SK-N-SH (cell line): ENCODE measurements at regions not wholly inside any gene's neighbourhood (a gene's known extent, or its start where the extent isn't known, plus 50 kb on each side); places are given as distances from the start of the nearest gene placed in this dataset.

ENCODE experiments used
- FOXM1 ChIP-seq: IDR thresholded peaks from 2 replicates; pipeline ENCODE4 v1.4.0; 2012; ENCODE audit warnings: low read depth, mild to moderate bottlenecking
- MXI1 ChIP-seq: IDR thresholded peaks from 2 replicates; pipeline ENCODE4 v1.6.1; 2012; ENCODE audit warnings: mild to moderate bottlenecking, low read depth, low read length, improper control_type of control experiment
- RFX5 ChIP-seq: IDR thresholded peaks from 2 replicates; pipeline ENCODE4 v1.6.1; 2012; ENCODE audit warnings: mild to moderate bottlenecking, improper control_type of control experiment, low read length
- YY1 ChIP-seq: IDR thresholded peaks from 2 replicates; pipeline ENCODE4 v1.4.0; 2012; ENCODE audit warnings: low read depth, mild to moderate bottlenecking
- TF ChIP-seq, protein P1 (sequence below): fragments of 200-600 bp; sonication (generic); IDR thresholded peaks from 2 replicates; pipeline ENCODE4 v1.6.1; 2017; ENCODE audit warnings: antibody characterized with exemption, mild to moderate bottlenecking, moderate library complexity

DNA sequence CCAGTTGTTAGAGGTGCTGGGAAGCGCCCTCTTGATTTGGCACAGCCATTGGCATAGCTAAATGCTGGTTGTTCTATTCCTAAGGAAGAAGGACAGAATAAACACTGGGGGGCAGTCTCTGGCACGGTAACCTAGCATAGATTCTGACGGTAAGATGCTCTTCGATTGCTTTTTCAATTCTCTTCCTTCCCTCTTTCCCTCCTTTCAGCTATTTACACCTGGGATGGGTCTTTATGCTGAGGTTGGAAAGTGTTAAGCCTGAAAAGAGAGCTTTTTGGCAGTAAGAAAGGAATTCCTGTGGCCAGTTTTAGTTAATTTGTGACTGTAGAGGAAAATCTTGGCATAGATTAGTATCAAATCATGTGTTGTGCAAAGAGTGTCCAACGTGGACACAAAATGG, 162.8 kb downstream of the SNAPC1 start:
- no peak for TF ChIP-seq YY1
- TF ChIP-seq, protein P1, sequence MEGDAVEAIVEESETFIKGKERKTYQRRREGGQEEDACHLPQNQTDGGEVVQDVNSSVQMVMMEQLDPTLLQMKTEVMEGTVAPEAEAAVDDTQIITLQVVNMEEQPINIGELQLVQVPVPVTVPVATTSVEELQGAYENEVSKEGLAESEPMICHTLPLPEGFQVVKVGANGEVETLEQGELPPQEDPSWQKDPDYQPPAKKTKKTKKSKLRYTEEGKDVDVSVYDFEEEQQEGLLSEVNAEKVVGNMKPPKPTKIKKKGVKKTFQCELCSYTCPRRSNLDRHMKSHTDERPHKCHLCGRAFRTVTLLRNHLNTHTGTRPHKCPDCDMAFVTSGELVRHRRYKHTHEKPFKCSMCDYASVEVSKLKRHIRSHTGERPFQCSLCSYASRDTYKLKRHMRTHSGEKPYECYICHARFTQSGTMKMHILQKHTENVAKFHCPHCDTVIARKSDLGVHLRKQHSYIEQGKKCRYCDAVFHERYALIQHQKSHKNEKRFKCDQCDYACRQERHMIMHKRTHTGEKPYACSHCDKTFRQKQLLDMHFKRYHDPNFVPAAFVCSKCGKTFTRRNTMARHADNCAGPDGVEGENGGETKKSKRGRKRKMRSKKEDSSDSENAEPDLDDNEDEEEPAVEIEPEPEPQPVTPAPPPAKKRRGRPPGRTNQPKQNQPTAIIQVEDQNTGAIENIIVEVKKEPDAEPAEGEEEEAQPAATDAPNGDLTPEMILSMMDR: no peak
- no peak for TF ChIP-seq FOXM1
- no peak for TF ChIP-seq MXI1
- no peak for TF ChIP-seq RFX5
